HG02623 (cell line): ENCODE measurements at regions not wholly inside any gene's neighbourhood (a gene's known extent, or its start where the extent isn't known, plus 50 kb on each side); places are given as distances from the start of the nearest gene placed in this dataset.
"Not testable (repeated sequence)": the region's sequence is repeated elsewhere in the genome, so short reads cannot be mapped to it uniquely, and the experiment has no call there.

ENCODE experiments used
- ATAC-seq: cut with Tn5 transposase; IDR thresholded peaks from one replicate; pipeline ENCODE4 v1.9.1; 2021; ENCODE audit warnings: moderate library complexity; ENCODE audit not compliant: unreplicated experiment

DNA sequence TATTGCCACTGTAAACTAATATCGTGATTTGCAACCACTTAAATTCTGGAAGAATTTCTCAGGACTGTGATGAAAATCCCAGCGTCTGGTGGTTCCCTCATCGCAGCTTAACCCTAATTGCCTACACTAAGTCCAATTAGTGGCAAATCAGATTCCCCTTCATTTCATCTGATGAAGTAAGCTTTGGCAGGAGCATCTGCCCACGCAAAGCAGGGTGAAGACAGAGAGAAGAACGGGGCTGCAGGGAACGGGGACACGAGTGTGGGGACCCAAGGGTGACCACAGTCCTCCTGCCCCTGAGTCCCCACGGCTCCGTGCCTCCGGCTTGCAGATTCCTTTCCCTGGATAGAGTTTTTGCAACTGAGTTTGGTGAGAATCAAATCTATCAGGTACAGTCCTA, 159.5 kb downstream of the LY86 start:
- ATAC-seq, result no peak

DNA sequence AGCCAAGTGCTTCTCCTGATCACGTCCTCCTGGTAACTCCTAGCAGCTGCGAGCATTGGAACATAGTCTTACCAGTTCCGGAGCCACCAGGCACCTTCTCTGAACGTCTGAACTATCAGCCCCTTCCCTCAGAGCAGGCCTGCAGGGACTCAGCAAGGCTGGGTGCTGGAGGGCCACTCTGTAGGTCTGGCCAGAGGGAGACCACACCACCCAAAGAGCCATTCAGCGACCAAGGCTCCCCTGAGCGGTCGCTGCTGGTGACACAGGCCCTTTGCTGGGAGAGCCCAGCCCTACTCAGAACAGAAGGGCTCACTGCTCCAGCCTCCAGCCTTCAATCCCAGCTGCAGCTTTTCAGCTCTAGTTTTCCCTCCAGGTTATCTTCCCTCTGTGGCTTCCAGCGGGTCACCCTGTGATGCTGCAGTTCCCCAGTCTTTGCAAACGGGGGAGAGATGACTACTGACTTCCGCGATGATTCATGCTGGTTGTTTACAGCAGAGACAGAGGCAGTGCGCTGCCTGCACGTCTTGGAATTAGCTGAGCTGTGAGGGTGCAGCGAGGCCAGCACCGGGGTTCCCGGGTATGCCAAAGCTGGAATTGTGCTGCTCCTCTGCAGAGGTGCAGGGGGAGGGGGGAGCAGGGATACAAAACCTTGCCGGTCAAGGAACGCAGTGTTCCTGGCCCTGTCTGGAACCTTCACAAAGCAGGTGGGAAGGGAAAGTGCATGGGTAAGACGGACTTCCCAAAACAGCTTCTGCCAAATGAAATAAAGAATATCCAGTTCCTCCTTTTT, 161.4 kb downstream of the LY86 start:
- no peak for ATAC-seq

DNA sequence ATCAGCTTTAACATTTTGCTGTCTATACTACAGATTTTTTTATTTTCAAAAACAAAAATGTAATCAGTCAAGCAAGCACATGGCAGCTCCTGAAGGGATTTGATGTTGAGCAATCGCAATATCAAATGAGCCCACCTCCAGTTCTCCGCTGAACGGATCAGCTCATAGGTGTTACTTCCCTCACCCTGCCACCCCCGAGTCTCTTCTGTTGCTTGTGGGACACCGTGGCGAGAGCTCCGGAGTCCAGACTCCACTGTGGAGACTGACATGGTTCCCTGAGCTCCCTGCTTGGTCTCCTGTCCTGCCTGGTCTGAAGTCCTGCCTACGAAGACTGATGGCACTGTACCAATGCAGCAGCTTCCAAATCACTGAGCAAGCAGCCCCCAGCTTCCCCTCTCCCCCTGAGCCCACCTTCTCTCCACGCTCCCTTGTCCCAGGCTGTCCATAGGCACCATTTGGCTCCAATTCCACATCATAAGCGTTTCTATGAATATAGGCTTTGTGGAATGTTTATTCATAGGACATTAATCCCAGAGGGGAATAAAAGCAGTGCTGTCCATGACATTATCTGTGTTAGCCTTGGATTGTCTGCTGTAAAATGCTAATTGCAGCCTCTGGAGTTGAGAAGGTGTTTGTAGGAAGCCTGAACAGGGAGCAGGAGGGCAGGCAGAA, 162.2 kb downstream of the LY86 start:
- no peak for ATAC-seq

DNA sequence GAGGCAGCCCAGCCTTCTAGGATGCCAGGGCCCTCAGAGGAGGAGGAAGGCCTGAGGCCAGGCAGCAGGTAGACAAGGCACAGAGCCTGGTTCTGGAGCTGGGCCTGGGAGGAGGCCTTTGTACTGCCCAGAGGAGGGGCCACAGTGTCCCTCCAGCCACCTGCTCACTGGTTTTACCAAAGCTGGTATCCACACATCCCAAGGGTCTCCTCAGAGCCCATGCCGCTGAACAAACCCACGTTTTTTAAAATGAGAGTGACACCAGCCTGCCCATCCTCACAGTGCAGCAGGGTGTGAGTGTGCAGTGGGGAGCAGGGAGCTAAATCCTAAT, 162.7 kb downstream of the LY86 start:
- no peak for ATAC-seq

DNA sequence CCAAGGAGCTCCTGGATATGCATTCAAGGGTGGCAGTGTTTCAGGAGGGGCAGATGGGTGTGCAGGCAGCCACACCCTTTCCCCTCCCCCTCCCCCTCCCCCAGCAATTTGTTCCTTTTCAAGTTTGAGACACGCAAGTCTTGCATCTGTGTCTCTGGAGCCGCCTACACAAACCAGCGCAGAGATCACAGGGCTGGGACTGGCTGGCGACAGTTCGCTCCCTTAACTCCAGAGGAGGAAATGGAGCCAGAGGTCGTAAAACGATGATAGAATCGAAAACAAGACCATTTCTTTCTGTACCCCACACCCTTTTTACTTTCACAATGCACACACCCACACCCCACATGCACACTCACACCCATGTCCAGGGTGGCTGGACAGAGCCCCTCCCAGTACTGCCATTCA, 163.1 kb downstream of the LY86 start:
- no peak for ATAC-seq

DNA sequence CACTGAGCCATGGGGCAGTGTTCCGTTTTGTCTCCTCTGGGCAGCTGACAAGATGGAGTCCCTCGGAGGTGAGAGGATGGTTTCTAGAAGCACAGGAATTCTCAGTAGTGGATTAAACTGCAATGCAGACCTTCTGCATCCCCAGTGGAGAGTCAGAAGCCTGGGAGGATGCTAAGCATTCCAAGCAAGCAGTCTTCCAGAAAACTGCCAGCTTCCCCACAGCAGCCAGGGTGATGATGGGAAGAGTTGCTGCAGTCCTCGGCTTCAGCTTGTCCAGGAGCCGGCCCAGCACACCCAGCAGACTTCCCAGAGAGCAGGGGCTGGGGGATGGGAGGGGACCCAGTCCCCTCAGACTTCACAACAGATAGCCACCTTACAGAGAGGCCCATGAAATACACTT, 163.6 kb downstream of the LY86 start:
- ATAC-seq, result no peak

DNA sequence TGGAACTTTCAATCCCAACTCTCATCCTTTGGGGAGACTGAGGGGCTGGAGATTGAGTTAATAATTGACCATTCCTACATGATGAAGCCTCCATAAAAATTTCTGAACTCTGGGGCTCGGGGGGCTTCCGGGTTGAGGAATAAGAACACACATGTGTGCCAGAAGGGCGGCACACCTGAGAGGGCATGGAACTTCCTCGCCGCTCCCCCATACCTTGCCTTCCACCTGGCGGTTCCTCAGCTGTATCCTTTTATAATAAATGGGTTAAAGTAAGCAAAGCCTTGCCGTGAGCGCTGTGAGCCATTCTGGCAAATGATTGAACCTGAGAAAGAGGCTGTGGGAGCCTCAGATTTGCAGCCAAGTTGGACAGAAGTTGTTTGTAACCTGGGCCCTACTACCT, 164.8 kb downstream of the LY86 start:
- no peak for ATAC-seq

DNA sequence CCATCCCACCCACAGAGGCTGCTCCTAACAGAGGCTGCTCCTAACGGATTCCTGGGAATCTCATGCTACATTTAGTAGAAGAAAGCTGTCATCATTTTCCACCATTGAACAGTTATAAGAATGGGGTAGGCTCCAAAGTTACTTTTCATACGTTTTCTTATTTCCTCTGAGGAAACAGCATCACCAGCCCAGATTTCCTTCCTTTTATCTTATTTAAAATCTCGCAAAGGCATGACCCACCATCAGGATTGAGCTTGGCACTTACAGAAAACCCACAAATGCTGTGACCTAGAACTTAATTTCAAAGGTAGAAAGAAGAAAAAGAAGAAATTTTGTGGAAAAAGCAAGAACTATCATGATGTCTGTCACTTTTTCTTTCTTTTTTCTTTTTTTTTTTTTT, 168.0 kb downstream of the LY86 start:
- ATAC-seq, result no peak

DNA sequence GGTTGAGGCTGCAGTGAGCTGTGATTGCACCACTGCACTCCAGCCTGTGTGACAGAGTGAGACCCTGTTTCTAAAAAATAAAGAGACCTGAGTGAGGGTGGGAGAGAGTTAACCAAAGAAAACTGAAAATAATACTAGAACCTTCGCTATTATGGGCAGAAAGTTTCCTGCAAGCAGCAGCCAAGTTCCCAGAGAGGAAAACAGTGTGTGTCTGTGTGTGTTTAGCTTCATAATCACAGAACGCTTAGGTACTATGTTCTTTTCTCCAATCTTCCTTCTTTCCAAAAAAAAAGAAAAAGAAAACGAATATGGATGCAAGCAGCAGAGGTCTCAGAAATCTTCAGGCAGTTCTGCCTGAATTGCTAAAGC, 170.0 kb downstream of the LY86 start:
- ATAC-seq, result no peak

DNA sequence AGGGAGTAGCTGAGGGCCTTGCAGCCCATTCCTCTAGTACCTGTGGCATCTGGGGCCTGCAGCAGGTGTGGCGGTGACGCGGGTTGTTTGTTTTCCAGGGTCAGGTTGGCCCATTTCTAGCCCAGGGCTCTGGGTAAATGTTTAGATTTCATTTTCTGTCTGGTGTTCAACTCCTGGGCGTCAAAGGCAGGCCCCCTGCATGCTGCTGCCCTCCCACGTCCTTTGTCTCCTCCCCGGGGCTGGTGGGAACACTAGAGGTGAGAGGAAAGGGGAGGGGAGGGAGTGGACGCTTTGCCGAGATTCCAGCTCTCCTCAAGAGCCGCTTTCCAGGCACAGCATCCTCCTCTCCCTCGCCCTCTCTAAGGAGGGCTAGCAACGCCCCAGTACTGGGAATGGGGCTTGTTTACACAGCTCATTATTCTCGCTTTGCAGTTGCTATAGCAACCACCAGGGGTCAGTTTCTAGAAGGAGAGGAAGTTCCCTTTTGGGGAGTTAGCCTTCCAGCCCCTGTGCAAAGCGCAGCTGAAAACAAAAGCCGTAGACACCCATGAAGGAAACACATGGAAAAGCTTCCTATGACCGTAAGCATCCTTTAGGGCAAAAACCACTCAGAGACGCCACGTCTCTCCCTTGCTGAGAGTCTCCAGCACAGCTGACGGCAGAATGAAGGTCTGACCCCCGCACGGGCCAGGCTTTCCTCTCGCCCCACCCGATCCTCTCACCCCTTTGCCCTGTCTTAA, 170.6 kb downstream of the LY86 start:
- no peak for ATAC-seq

DNA sequence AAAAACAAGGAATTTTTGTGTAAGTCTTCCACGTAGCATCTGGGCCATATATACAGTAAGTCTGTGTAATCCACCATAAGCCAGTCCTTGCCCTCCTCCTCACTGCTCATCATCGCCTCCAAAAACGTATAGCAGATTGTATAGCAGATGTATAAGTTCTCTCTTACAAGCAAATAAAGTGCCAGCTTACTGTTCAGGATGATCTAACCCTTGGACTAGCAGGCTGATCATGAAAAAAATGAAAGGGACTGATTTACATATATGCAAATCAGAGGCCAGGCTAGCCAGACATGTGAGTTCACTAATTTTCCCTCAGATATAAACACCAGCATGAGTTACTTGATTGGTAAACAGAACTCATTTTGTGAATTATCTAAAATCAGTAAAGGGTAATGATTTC, 171.5 kb downstream of the LY86 start:
- no peak for ATAC-seq

DNA sequence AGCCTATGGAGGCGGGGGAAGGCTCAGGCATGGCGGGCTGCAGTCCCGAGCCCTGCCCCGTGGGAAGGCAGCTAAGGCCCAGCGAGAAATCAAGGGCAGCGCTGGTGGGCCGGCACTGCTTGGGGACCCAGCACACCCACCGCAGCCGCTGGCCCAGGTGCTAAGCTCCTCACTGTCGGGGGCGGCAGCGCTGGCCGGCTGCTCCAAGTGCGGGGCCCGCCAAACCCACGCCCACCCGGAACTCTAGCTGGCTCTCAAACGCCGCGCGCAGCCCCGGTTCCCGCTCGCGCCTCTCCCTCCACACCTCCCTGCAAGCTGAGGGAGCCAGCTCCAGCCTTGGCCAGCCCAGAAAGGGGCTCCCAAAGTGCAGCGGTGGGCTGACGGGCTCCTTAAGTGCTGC, 174.0 kb downstream of the LY86 start:
- not testable (repeated sequence) for ATAC-seq

DNA sequence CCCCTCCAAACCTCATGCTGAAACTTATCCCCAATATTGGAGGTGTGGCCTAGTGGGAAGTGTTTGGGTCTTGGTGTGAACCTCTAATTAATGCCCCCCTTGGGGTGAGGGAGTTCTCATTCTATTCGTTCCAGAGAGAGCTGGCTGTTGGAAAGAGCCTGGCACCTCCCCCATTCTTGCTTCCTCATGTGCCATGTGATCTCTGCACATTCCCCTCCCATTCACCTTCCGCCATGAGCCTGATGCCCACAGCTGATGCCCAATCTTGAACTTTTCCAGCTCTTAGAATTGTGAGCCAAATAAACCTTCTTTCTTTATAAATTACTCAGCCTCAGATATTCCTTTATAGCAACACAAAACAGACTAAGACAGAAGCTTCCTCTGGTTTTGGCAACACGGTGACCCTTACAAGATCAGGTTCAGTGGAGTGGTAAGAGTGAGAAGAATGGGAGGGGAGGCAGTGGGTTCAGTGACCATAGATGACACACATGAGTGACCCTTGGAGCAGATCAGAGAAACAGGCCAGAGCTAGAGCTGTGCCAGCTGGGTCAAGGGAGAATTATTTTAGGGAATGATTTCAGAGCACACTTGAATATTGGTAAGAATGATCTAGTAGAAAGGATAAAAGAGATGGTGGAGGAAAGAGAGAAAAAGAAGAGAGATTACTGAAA, 176.4 kb downstream of the LY86 start:
- no peak for ATAC-seq

DNA sequence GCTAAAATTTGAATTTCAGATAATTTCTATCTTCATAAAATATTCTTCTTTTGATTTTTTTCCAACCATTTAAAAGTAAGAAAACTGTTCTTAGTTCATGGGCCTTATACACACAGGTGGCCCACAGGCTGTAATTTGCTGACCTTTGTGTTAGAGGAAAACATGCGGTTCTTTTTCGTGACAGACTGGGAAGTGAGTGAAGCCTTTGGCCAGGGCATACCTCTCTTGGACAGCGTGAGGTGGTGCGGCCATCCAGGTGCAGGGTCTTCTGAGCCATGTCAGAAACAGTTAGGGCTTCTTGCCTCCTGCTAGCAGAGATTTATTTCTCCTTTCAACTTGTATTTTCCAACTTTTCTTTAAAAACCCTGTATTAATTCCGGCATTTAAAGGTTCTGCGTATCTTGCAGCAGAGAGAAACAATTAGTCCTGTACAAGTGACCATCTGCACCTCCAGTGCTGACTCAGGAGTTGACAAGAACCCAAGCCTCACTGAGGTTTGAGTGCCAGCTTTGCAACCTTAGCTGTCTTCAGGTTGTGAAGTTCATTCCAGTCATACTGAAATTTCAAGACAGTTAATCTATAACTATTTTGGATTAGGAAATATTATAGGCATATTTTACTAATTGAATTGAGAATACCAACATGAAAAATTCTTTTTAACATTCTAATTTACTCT, 177.8 kb downstream of the LY86 start:
- ATAC-seq, result no peak

DNA sequence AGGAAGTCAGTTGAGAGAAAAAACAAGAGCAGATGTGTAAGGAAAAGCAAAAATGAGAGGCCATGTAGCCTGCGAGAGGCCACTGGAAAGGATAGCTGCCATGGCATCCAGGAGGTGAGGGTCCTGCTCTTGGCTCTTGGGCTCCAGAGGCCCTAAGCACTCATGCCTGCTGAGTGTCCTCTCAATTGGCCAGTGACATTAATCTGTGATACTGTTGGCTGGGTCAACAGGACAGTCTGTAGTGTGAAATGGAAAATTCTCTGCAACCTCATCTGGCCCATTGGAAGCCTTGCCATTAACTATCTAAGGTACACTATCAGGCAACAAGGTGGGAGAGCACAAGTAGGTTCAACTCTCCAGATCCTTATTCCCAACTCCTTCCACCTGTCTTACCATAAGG, 180.9 kb downstream of the LY86 start:
- ATAC-seq, result no peak

DNA sequence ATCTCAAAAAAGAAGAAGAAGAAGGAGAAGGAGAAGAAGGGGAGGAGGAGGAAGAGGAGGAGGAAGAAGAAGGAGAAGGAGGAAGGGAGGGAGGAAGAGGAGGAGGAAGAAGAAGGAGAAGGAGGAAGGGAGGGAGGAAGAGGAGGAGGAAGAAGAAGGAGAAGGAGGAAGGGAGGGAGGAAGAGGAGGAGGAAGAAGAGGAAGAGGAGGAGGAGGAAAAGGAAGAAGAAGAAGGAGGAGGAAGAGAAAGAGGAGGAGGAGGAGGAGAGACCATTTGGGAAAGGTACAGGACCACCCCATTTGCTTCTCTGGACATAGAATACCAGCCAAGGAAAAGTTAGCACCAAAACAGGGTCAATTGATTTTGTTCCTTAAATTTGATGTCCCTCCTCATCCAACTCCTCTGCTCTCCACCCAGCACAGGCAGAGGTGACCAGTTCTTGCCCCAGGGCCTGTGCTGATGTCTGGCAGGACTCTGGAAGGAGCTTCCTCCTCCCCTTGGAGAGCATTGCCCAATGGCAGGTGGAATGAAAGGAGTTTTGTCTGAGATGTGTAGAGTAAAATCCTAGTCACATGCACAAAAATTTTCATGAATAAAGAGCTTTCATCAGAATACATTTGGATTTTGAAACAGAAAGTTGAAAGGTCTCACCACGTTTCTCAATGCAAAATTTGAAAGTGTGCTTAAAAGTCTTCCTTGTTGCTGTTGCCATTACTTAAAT, 182.9 kb downstream of the LY86 start:
- no peak for ATAC-seq

DNA sequence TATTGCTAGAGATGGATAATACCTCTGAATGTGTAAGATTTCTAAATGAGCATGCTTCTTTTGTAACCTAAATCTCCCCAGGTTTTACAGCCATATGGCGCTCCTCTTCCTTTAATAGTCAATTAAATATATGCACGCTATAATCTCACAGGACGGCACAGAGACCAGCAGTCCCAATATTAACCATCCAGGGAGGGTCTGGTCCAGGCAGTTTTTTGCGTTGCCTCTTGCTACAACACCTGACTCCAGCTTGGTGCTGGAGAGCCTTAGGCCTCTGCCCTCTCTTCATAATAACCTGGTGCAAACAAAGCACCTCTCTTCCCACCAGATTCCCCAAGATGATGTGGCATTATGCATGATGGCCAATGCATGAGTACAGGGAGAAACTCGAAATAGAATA, 183.4 kb downstream of the LY86 start:
- no peak for ATAC-seq

DNA sequence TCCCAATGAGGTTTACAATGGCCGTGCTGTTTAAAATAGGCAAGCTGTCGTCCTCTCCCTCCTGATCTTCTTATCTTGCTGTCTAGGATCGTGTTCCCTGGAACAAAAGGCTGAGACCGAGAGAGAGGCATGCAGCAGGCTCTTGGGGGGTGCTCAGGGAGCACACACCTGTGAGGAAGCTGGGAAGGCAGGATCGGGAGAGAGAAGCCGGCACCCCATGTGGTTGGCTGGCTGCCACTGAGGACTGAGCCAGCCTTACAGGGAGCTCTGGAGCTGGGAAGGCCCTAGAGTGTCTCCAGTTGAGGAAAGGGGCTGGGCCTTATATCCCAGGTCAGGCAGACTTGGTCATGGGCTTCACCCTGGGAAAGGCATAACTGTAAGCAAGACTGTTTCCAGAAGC, 184.2 kb downstream of the LY86 start:
- no peak for ATAC-seq

DNA sequence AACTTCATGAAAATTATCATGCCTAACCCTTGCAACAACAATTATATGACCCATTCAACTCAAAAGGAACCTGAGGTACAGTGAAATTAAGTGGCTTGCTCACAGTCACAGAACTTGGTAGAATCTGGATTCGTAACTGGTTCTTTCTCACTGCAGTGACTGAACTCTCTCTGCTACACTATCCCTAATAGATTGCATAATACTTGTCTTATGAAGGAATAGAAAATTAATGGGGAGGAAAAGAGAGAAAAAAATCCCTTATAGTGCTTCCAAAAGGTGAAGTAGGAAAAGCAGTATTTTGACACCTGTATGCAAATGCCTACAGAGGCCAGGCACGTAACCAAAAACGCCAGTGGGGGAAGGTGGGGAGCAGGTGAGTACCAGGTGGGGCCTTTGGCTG, 186.6 kb downstream of the LY86 start:
- no peak for ATAC-seq

DNA sequence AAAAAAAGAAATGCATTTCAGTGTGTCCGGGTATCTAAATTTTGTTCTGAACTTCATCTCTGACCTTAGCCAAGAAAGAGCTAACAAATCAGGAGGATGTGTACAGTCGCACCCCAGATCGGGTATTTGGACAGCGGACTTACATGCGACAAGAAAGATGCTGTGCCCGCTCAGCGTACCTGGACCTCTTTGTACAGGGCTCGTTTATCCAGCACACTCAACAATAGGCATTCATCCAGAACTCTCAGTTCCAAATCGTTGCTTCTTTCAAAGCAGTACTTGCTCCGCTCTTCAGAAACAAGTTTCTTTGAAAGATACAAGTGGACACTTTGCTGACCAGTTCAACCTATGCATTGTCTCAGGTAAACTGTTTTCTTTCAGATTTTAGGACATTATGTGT, 191.7 kb downstream of the LY86 start:
- no peak for ATAC-seq
